ENCODE measurements at regions not wholly inside any gene's neighbourhood (a gene's known extent, or its start where the extent isn't known, plus 50 kb on each side); places are given as distances from the start of the nearest gene placed in this dataset.

DNA sequence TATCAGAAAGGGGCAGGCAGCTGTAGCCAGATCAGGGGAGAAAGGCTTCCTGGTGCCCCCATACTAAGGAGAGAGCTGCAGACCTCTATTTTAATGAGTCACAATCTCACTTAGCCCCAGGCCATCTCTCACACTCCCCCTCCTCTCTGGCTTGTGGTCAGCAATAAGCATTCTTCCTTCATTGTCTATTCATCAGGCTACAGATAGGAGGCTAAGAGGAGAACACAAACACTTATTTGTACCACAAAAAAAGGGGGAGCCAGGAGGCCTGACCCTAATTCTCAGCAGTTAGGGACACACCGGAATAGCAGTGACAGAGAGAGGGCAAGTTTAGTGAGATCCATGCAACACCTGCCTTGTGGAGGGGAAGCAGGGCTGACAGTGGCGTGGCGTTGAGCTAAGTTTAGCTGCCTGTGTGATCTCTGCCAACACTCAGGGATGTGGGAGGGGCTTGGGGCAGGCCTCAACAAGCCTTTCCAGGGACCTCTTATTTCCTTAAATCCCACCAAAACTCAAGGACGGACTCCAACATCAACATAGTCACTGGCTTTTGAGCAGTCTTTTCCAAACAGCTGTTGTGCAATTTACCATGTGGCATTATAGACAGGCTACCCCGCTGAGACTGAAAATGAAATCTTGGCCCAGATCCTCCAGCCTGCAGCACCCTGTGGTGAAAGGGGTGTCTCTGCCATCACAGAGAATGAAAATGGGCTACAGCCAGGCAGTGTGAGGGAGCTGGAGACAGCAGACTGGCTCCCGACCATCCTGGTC, 191.9 kb upstream of the TSC22D2 start:
- Mint-ChIP-seq H3K4me1 (peaks cover 5% of the 10 kb centered on the region), H3K27me3 (ENCODE audit: low read depth in 3 of 3) (peaks cover 6 to 13% (median 11%) of the 10 kb centered on the region in 3 donors), H3K27ac (no peak overlapping the region), H3K36me3 (no peaks in the 10 kb centered on the region), H3K4me3 (no peak overlapping the region), H3K9me3 (peaks cover 0 to 9% (median 4%) of the 10 kb centered on the region in 7 donors)
- no peaks in the 10 kb centered on the region for H3K79me2 ChIP-seq (ENCODE audit: insufficient read depth, low read length)
- H4K20me1 ChIP-seq (ENCODE audit: insufficient read depth, low read length) = no peaks in the 10 kb centered on the region
- TF ChIP-seq, protein P1, sequence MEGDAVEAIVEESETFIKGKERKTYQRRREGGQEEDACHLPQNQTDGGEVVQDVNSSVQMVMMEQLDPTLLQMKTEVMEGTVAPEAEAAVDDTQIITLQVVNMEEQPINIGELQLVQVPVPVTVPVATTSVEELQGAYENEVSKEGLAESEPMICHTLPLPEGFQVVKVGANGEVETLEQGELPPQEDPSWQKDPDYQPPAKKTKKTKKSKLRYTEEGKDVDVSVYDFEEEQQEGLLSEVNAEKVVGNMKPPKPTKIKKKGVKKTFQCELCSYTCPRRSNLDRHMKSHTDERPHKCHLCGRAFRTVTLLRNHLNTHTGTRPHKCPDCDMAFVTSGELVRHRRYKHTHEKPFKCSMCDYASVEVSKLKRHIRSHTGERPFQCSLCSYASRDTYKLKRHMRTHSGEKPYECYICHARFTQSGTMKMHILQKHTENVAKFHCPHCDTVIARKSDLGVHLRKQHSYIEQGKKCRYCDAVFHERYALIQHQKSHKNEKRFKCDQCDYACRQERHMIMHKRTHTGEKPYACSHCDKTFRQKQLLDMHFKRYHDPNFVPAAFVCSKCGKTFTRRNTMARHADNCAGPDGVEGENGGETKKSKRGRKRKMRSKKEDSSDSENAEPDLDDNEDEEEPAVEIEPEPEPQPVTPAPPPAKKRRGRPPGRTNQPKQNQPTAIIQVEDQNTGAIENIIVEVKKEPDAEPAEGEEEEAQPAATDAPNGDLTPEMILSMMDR (IDR thresholded peaks at IDR 0.05) = no peak
- peaks cover 0 to under 1% of the 10 kb centered on the region in 2 donors for H3K27me3 ChIP-seq (ENCODE audit: control insufficient read depth in 2 of 2, insufficient read depth in 2 of 2, low read length in 2 of 2)
- 80% methylated on average over 3 of the region's 6 CpGs for WGBS (ENCODE audit: insufficient coverage)
- no peak for DNase-seq
- no peak overlapping the region for H3K4me2 ChIP-seq (replicated peaks; ENCODE audit: extremely low read depth, low read length, poor library complexity, severe bottlenecking)
- peaks cover 0 to 4% of the 10 kb centered on the region in 2 donors for H3K4me1 ChIP-seq (ENCODE audit: control insufficient read depth in 1 of 2, insufficient read depth in 2 of 2, low read length in 2 of 2)
- intact Hi-C loops (cut with micrococcal nuclease) = no loop called here
- no peak overlapping the region for H2AFZ ChIP-seq (ENCODE audit: insufficient read depth, low read depth, low read length, poor library complexity, severe bottlenecking)
- H3K4me3 ChIP-seq (replicated peaks in 1 of 3; ENCODE audit: low read depth in 2 of 3, low read length in 3 of 3) = no peak overlapping the region
- no peak overlapping the region for H3K9ac ChIP-seq (ENCODE audit: insufficient read depth, low read length, poor library complexity, severe bottlenecking)
- H3K36me3 ChIP-seq (replicated peaks in 1 of 2; ENCODE audit: control insufficient read depth in 1 of 2, insufficient read depth in 2 of 2, low read length in 2 of 2) = no peaks in the 10 kb centered on the region
- no peak overlapping the region for H3K27ac ChIP-seq (ENCODE audit: low read depth in 1 of 2, low read length in 2 of 2)
- H3K9me3 ChIP-seq (replicated peaks in 1 of 2; ENCODE audit: control insufficient read depth in 1 of 2, insufficient read depth in 1 of 2, low read length in 2 of 2) = peaks cover 0 to 6% of the 10 kb centered on the region in 2 donors

DNA sequence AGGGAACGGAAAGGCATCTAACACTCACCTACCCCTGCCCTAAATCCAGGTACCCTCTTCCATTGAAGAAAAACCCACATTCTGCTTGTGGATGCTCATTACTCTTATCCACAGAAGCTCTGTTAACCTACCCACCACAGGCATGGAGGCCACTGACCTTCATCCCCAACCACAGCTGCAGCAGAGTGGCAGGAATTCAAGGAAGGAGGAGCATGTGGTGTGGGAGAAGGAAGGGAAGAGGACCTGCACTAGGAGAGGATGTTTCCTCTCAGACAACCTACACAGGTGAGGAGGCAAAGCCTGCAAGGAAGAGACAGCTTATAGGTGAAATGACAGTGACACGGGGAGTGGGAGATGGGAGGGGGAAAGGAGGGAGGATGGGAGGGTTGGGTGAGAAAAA, 192.5 kb upstream of the TSC22D2 start:
- intact Hi-C loops (cut with micrococcal nuclease) = no loop called here
- no peak overlapping the region for H3K4me3 ChIP-seq (replicated peaks in 1 of 3; ENCODE audit: low read depth in 2 of 3, low read length in 3 of 3)
- no CpG with 5 or more reads among the region's 2 CpGs for WGBS (ENCODE audit: insufficient coverage)

More for the DNA sequence above, 192.5 kb upstream of the TSC22D2 start:
- no peak overlapping the region for H2AFZ ChIP-seq (ENCODE audit: insufficient read depth, low read depth, low read length, poor library complexity, severe bottlenecking)
- no peaks in the 10 kb centered on the region for H3K36me3 ChIP-seq (replicated peaks in 1 of 2; ENCODE audit: control insufficient read depth in 1 of 2, insufficient read depth in 2 of 2, low read length in 2 of 2)
- H3K4me2 ChIP-seq (replicated peaks; ENCODE audit: extremely low read depth, low read length, poor library complexity, severe bottlenecking) = no peak overlapping the region
- Mint-ChIP-seq H3K4me3 (no peak overlapping the region), H3K27me3 (ENCODE audit: low read depth in 3 of 3) (peaks cover 8 to 11% (median 10%) of the 10 kb centered on the region in 3 donors), H3K9me3 (peaks cover 0 to 9% (median 4%) of the 10 kb centered on the region in 7 donors), H3K4me1 (peaks cover 4% of the 10 kb centered on the region), H3K36me3 (no peaks in the 10 kb centered on the region), H3K27ac (no peak overlapping the region)
- TF ChIP-seq, protein P1 (IDR thresholded peaks at IDR 0.05) = no peak
- H3K9ac ChIP-seq (ENCODE audit: insufficient read depth, low read length, poor library complexity, severe bottlenecking) = no peak overlapping the region
- peaks cover 0 to 6% of the 10 kb centered on the region in 2 donors for H3K9me3 ChIP-seq (replicated peaks in 1 of 2; ENCODE audit: control insufficient read depth in 1 of 2, insufficient read depth in 1 of 2, low read length in 2 of 2)
- no peaks in the 10 kb centered on the region for H4K20me1 ChIP-seq (ENCODE audit: insufficient read depth, low read length)
- H3K27ac ChIP-seq (ENCODE audit: low read depth in 1 of 2, low read length in 2 of 2) = no peak overlapping the region
- no peaks in the 10 kb centered on the region for H3K4me1 ChIP-seq (ENCODE audit: control insufficient read depth in 1 of 2, insufficient read depth in 2 of 2, low read length in 2 of 2)
- no peaks in the 10 kb centered on the region for H3K27me3 ChIP-seq (ENCODE audit: control insufficient read depth in 2 of 2, insufficient read depth in 2 of 2, low read length in 2 of 2)
- no peaks in the 10 kb centered on the region for H3K79me2 ChIP-seq (ENCODE audit: insufficient read depth, low read length)
- no peak for DNase-seq

Measured in CD14-positive monocyte (primary cell).